MM.1S (cell line): ENCODE measurements at regions not wholly inside any gene's neighbourhood (a gene's known extent, or its start where the extent isn't known, plus 50 kb on each side); places are given as distances from the start of the nearest gene placed in this dataset.

Experiments used
- DNase-seq: peaks from one replicate; pipeline ENCODE4 v3.0.0-alpha.2; 2015
- H2AFZ ChIP-seq: fragments of 300-600 bp; sonication (generic); 2 replicates; pipeline ENCODE4 v1.6.0; 2016; ENCODE audit warnings: antibody characterized with exemption, low read length
- H3F3A ChIP-seq: fragments of 300-600 bp; sonication (generic); 2 replicates; pipeline ENCODE4 v1.6.1; 2016; ENCODE audit warnings: mild to moderate bottlenecking, antibody characterized with exemption, low read length, moderate library complexity, mixed read lengths; ENCODE audit not compliant: insufficient read depth
- H3K27ac ChIP-seq: fragments of 300-600 bp; sonication (generic); 2 replicates; pipeline ENCODE4 v1.5.1; 2016; ENCODE audit warnings: mild to moderate bottlenecking, low read length
- H3K27me3 ChIP-seq: fragments of 300-600 bp; sonication (generic); replicated peaks from 2 replicates; pipeline ENCODE4 v1.6.0; 2016; ENCODE audit warnings: low read length; ENCODE audit not compliant: insufficient read depth
- H3K36me3 ChIP-seq: fragments of 300-600 bp; sonication (generic); replicated peaks from 2 replicates; pipeline ENCODE4 v1.6.1; 2016; ENCODE audit warnings: mild to moderate bottlenecking, low read length, mixed read lengths; ENCODE audit not compliant: insufficient read depth
- H3K4me1 ChIP-seq: fragments of 300-600 bp; sonication (generic); 2 replicates; pipeline ENCODE4 v1.6.1; 2016; ENCODE audit warnings: low read length, mixed read lengths
- H3K4me2 ChIP-seq: fragments of 300-600 bp; sonication (generic); 2 replicates; pipeline ENCODE4 v1.6.0; 2016; ENCODE audit warnings: low read depth, low read length
- H3K4me3 ChIP-seq: fragments of 300-600 bp; sonication (generic); 2 replicates; pipeline ENCODE4 v1.5.1; 2016; ENCODE audit warnings: low read length, mixed read lengths
- H3K79me2 ChIP-seq: fragments of 300-600 bp; sonication (generic); 2 replicates; pipeline ENCODE4 v1.6.1; 2016; ENCODE audit warnings: mixed run types, low read length, mixed read lengths
- H3K9ac ChIP-seq: fragments of 300-600 bp; sonication (generic); 2 replicates; pipeline ENCODE4 v1.6.1; 2016; ENCODE audit warnings: low read length, mixed read lengths
- H3K9me2 ChIP-seq: fragments of 300-600 bp; sonication (generic); replicated peaks from 2 replicates; pipeline ENCODE4 v1.6.1; 2016; ENCODE audit warnings: mild to moderate bottlenecking, low read length, mixed read lengths; ENCODE audit not compliant: insufficient read depth
- H3K9me3 ChIP-seq: fragments of 300-600 bp; sonication (generic); replicated peaks from 2 replicates; pipeline ENCODE4 v1.6.1; 2016; ENCODE audit warnings: mild to moderate bottlenecking, low read length, mixed read lengths; ENCODE audit not compliant: insufficient read depth
- H4K20me1 ChIP-seq: fragments of 300-600 bp; sonication (generic); 2 replicates; pipeline ENCODE4 v1.6.1; 2016; ENCODE audit warnings: mild to moderate bottlenecking, low read length, moderate library complexity, mixed read lengths; ENCODE audit not compliant: insufficient read depth
- EZH2 ChIP-seq: fragments of 300-600 bp; sonication (generic); optimal IDR thresholded peaks from 2 replicates; pipeline ENCODE3; 2017; ENCODE audit warnings: low read depth, mild to moderate bottlenecking, antibody characterized with exemption, low read length, mixed read lengths
- EZH2phosphoT487 ChIP-seq: fragments of 300-600 bp; sonication (generic); IDR thresholded peaks from 2 replicates; pipeline ENCODE4 v1.6.1; 2018; ENCODE audit warnings: antibody characterized with exemption, low read length
- TF ChIP-seq, protein P1 (sequence below): fragments of 300-600 bp; sonication (generic); IDR thresholded peaks from 2 replicates; pipeline ENCODE4 v1.5.1; 2016; ENCODE audit warnings: antibody characterized with exemption, low read length, mixed read lengths

- no peaks in the 10 kb centered on the region for H3K4me1 ChIP-seq
- no peak overlapping the region for H2AFZ ChIP-seq
- no peaks in the 10 kb centered on the region for H3K9me2 ChIP-seq
- no peak for DNase-seq
- H4K20me1 ChIP-seq: no peaks in the 10 kb centered on the region
- H3K36me3 ChIP-seq: no peaks in the 10 kb centered on the region
- no peaks in the 10 kb centered on the region for H3K27me3 ChIP-seq
- no peak overlapping the region for H3K4me3 ChIP-seq
- no peak overlapping the region for H3K4me2 ChIP-seq
- H3K9me3 ChIP-seq: no peaks in the 10 kb centered on the region
- H3K79me2 ChIP-seq: no peaks in the 10 kb centered on the region
- TF ChIP-seq EZH2: no peak
- TF ChIP-seq, protein P1, sequence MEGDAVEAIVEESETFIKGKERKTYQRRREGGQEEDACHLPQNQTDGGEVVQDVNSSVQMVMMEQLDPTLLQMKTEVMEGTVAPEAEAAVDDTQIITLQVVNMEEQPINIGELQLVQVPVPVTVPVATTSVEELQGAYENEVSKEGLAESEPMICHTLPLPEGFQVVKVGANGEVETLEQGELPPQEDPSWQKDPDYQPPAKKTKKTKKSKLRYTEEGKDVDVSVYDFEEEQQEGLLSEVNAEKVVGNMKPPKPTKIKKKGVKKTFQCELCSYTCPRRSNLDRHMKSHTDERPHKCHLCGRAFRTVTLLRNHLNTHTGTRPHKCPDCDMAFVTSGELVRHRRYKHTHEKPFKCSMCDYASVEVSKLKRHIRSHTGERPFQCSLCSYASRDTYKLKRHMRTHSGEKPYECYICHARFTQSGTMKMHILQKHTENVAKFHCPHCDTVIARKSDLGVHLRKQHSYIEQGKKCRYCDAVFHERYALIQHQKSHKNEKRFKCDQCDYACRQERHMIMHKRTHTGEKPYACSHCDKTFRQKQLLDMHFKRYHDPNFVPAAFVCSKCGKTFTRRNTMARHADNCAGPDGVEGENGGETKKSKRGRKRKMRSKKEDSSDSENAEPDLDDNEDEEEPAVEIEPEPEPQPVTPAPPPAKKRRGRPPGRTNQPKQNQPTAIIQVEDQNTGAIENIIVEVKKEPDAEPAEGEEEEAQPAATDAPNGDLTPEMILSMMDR: no peak
- TF ChIP-seq EZH2phosphoT487: no peak
- H3F3A ChIP-seq: no peaks in the 10 kb centered on the region
- H3K27ac ChIP-seq: no peak overlapping the region
- no peak overlapping the region for H3K9ac ChIP-seq
Observed at GRCh38 chr5:51208296-51208695, 175.0 kb upstream of the ISL1 start.

DNA sequence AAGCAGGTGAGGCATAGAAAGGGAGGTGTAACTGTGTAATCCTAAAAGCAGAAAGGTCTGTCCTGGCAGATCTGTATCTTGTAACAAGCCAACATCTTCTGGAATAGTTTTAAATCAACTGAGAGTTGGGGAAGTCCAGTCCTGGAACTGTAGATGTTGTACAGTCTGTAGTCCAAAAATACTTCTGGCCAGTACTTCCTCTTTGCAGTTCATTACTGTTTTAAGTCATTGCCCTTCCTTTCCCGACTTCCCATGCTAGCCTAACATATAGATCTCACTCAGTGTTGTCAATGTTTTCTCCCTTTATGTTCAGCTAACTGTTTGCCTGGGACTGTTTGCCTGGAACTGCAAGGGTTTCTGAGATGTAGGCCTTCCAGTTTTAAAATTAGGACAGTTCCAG is 168.5 kb upstream of the ISL1 start:
- H2AFZ ChIP-seq: no peak overlapping the region
- no peaks in the 10 kb centered on the region for H3K27me3 ChIP-seq
- no peaks in the 10 kb centered on the region for H3K4me1 ChIP-seq
- H3K36me3 ChIP-seq: no peaks in the 10 kb centered on the region
- no peak overlapping the region for H3K4me3 ChIP-seq
- H3K9me2 ChIP-seq: no peaks in the 10 kb centered on the region
- no peaks in the 10 kb centered on the region for H4K20me1 ChIP-seq
- no peak overlapping the region for H3K9ac ChIP-seq
- no peak for DNase-seq
- H3K27ac ChIP-seq: no peak overlapping the region
- no peaks in the 10 kb centered on the region for H3K79me2 ChIP-seq
- no peak overlapping the region for H3K4me2 ChIP-seq
- TF ChIP-seq, protein P1: no peak
- TF ChIP-seq EZH2 (no peak), EZH2phosphoT487 (no peak)
- H3K9me3 ChIP-seq: no peaks in the 10 kb centered on the region
- H3F3A ChIP-seq: no peaks in the 10 kb centered on the region

- no peaks in the 10 kb centered on the region for H3K9me2 ChIP-seq
- no peak overlapping the region for H3K9ac ChIP-seq
- no peak overlapping the region for H3K27ac ChIP-seq
- no peaks in the 10 kb centered on the region for H3K9me3 ChIP-seq
- no peaks in the 10 kb centered on the region for H4K20me1 ChIP-seq
- H3K4me3 ChIP-seq: no peak overlapping the region
- H3K36me3 ChIP-seq: no peaks in the 10 kb centered on the region
- TF ChIP-seq EZH2 (no peak), EZH2phosphoT487 (no peak)
- TF ChIP-seq, protein P1: no peak
- H3K27me3 ChIP-seq: no peaks in the 10 kb centered on the region
- no peak overlapping the region for H3K4me2 ChIP-seq
- H2AFZ ChIP-seq: no peak overlapping the region
- H3F3A ChIP-seq: no peaks in the 10 kb centered on the region
- H3K4me1 ChIP-seq: no peaks in the 10 kb centered on the region
- no peaks in the 10 kb centered on the region for H3K79me2 ChIP-seq
- DNase-seq: no peak
Observed at GRCh38 chr5:51225789-51226742, 157.2 kb upstream of the ISL1 start.
